Neural cell (in vitro differentiated cells): ENCODE measurements at regions not wholly inside any gene's neighbourhood (a gene's known extent, or its start where the extent isn't known, plus 50 kb on each side); places are given as distances from the start of the nearest gene placed in this dataset.

Source experiments
- H2AFZ ChIP-seq: fragments of 200-600, 300-800 bp; sonication (generic), shearing (Covaris generic); 2 replicates; pipeline ENCODE4 v1.6.0; 2014; ENCODE audit warnings: low read depth, mild to moderate bottlenecking, antibody characterized with exemption, low read length, moderate library complexity
- H3F3A ChIP-seq: fragments of 200-600 bp; shearing (Covaris generic); 2 replicates; pipeline ENCODE4 v1.6.1; 2016; ENCODE audit warnings: mild to moderate bottlenecking, moderate library complexity, mixed read lengths, antibody characterized with exemption, low read length; ENCODE audit not compliant: insufficient read depth, poor library complexity, severe bottlenecking
- H3K27ac ChIP-seq: fragments of 200-600, 300-800 bp; sonication (generic), shearing (Covaris generic); 2 replicates; pipeline ENCODE4 v1.5.1; 2014; ENCODE audit warnings: mild to moderate bottlenecking, low read length, moderate library complexity
- H3K27me3 ChIP-seq: fragments of 300-800, 200-600 bp; sonication (generic), shearing (Covaris generic); 2 replicates; pipeline ENCODE4 v1.6.0; 2014; ENCODE audit warnings: mild to moderate bottlenecking, low read depth, low read length, moderate library complexity; ENCODE audit not compliant: insufficient read depth
- H3K36me3 ChIP-seq: fragments of 300-800, 200-600 bp; sonication (generic), shearing (Covaris generic); 2 replicates; pipeline ENCODE4 v1.5.1; 2014; ENCODE audit warnings: mild to moderate bottlenecking, antibody characterized with exemption, low read length, moderate library complexity; ENCODE audit not compliant: insufficient read depth
- H3K4me2 ChIP-seq: fragments of 300-800, 200-600 bp; sonication (generic), shearing (Covaris generic); 2 replicates; pipeline ENCODE4 v1.6.0; 2014; ENCODE audit warnings: mild to moderate bottlenecking, low read length
- H3K4me3 ChIP-seq: fragments of 300-800, 200-600 bp; sonication (generic), shearing (Covaris generic); 2 replicates; pipeline ENCODE4 v1.5.1; 2014; ENCODE audit warnings: mild to moderate bottlenecking, low read length, moderate library complexity
- H3K79me2 ChIP-seq: fragments of 200-600 bp; shearing (Covaris generic); replicated peaks from 2 replicates; pipeline ENCODE4 v1.6.0; 2014; ENCODE audit warnings: mild to moderate bottlenecking, low read length, moderate library complexity; ENCODE audit not compliant: insufficient read depth
- H3K9ac ChIP-seq: fragments of 300-800, 200-600 bp; sonication (generic), shearing (Covaris generic); 2 replicates; pipeline ENCODE4 v1.6.1; 2016; ENCODE audit warnings: mild to moderate bottlenecking, low read length, mixed read lengths
- H3K9me2 ChIP-seq: fragments of 200-600 bp; shearing (Covaris generic); 2 replicates; pipeline ENCODE4 v1.6.1; 2016; ENCODE audit warnings: mild to moderate bottlenecking, low read length, mixed read lengths; ENCODE audit not compliant: insufficient read depth
- H3K9me3 ChIP-seq: fragments of 200-600, 300-800 bp; sonication (generic), shearing (Covaris generic); 2 replicates; pipeline ENCODE4 v1.6.1; 2016; ENCODE audit warnings: mild to moderate bottlenecking, mixed run types, low read length, moderate library complexity, mixed read lengths
- H4K20me1 ChIP-seq: fragments of 200-600 bp; shearing (Covaris generic); 2 replicates; pipeline ENCODE4 v1.6.1; 2016; ENCODE audit warnings: mild to moderate bottlenecking, mixed run types; ENCODE audit not compliant: insufficient read depth
- EP300 ChIP-seq: fragments of 450-650 bp; conservative IDR thresholded peaks from 2 replicates; pipeline ENCODE4 v1.6.1; 2014; ENCODE audit warnings: antibody characterized with exemption, mild to moderate bottlenecking, moderate library complexity; ENCODE audit not compliant: poor library complexity, severe bottlenecking
- EZH2 ChIP-seq: fragments of 200-600, 300-800 bp; shearing (Covaris generic), sonication (generic); IDR thresholded peaks from 2 replicates; pipeline ENCODE4 v1.6.1; 2014; ENCODE audit warnings: antibody characterized with exemption, low read length, borderline replicate concordance, mild to moderate bottlenecking; ENCODE audit not compliant: insufficient read depth, poor library complexity, severe bottlenecking
- MXI1 ChIP-seq: fragments of 450-650 bp; conservative IDR thresholded peaks from 2 replicates; pipeline ENCODE4 v1.6.1; 2014; ENCODE audit warnings: antibody characterized with exemption, mild to moderate bottlenecking; ENCODE audit not compliant: poor library complexity, severe bottlenecking
- POLR2AphosphoS5 ChIP-seq: IDR thresholded peaks from 2 replicates; pipeline ENCODE4 v1.6.1; 2012
- RAD21 ChIP-seq: fragments of 450-650 bp; conservative IDR thresholded peaks from 2 replicates; pipeline ENCODE4 v1.6.1; 2014; ENCODE audit warnings: antibody characterized with exemption, mild to moderate bottlenecking, moderate library complexity
- SMC3 ChIP-seq: fragments of 450-650 bp; conservative IDR thresholded peaks from 2 replicates; pipeline ENCODE4 v1.6.1; 2014; ENCODE audit warnings: antibody characterized with exemption, mild to moderate bottlenecking, moderate library complexity; ENCODE audit not compliant: poor library complexity
- TAF1 ChIP-seq: IDR thresholded peaks from 2 replicates; pipeline ENCODE4 v1.6.1; 2012; ENCODE audit warnings: low read depth
- TF ChIP-seq, protein P1 (sequence below): fragments of 450-650 bp; IDR thresholded peaks from 2 replicates; pipeline ENCODE4 v1.5.1; 2014; ENCODE audit warnings: antibody characterized with exemption, mild to moderate bottlenecking, moderate library complexity; ENCODE audit not compliant: poor library complexity, severe bottlenecking
- TF ChIP-seq, protein P2 (sequence below): IDR thresholded peaks from 2 replicates; pipeline ENCODE4 v1.6.1; 2012; ENCODE audit warnings: borderline replicate concordance

DNA sequence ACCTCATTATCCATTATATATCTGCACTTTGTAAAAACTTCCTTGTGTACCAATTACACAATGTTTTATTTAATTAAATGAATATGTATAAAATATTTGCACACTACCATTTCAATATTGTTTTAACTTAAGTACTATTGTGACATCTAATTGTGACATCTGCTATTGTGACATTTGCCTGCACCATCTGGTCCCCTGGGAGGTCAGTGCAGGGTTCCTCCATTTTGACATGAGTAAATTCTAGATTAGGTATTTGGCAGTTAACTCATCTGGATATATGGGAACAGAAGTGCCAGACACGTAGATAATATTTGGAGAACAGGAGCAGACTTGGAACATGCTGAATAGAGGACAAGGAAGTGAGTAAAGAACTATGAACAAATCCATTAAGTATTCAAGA lies 332.1 kb downstream of the VGLL3 start:
- no peak overlapping the region for H2AFZ ChIP-seq
- H3F3A ChIP-seq = no peaks in the 10 kb centered on the region
- no peak overlapping the region for H3K4me2 ChIP-seq
- H3K27ac ChIP-seq = no peak overlapping the region
- no peaks in the 10 kb centered on the region for H3K27me3 ChIP-seq
- H3K79me2 ChIP-seq = no peaks in the 10 kb centered on the region
- TF ChIP-seq POLR2AphosphoS5 (no peak), EZH2 (no peak), RAD21 (no peak), MXI1 (no peak), SMC3 (no peak), TAF1 (no peak), EP300 (no peak)
- TF ChIP-seq, protein P1, sequence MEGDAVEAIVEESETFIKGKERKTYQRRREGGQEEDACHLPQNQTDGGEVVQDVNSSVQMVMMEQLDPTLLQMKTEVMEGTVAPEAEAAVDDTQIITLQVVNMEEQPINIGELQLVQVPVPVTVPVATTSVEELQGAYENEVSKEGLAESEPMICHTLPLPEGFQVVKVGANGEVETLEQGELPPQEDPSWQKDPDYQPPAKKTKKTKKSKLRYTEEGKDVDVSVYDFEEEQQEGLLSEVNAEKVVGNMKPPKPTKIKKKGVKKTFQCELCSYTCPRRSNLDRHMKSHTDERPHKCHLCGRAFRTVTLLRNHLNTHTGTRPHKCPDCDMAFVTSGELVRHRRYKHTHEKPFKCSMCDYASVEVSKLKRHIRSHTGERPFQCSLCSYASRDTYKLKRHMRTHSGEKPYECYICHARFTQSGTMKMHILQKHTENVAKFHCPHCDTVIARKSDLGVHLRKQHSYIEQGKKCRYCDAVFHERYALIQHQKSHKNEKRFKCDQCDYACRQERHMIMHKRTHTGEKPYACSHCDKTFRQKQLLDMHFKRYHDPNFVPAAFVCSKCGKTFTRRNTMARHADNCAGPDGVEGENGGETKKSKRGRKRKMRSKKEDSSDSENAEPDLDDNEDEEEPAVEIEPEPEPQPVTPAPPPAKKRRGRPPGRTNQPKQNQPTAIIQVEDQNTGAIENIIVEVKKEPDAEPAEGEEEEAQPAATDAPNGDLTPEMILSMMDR = no peak
- TF ChIP-seq, protein P2, sequence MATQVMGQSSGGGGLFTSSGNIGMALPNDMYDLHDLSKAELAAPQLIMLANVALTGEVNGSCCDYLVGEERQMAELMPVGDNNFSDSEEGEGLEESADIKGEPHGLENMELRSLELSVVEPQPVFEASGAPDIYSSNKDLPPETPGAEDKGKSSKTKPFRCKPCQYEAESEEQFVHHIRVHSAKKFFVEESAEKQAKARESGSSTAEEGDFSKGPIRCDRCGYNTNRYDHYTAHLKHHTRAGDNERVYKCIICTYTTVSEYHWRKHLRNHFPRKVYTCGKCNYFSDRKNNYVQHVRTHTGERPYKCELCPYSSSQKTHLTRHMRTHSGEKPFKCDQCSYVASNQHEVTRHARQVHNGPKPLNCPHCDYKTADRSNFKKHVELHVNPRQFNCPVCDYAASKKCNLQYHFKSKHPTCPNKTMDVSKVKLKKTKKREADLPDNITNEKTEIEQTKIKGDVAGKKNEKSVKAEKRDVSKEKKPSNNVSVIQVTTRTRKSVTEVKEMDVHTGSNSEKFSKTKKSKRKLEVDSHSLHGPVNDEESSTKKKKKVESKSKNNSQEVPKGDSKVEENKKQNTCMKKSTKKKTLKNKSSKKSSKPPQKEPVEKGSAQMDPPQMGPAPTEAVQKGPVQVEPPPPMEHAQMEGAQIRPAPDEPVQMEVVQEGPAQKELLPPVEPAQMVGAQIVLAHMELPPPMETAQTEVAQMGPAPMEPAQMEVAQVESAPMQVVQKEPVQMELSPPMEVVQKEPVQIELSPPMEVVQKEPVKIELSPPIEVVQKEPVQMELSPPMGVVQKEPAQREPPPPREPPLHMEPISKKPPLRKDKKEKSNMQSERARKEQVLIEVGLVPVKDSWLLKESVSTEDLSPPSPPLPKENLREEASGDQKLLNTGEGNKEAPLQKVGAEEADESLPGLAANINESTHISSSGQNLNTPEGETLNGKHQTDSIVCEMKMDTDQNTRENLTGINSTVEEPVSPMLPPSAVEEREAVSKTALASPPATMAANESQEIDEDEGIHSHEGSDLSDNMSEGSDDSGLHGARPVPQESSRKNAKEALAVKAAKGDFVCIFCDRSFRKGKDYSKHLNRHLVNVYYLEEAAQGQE = no peak
- no peaks in the 10 kb centered on the region for H3K9me2 ChIP-seq
- H3K4me3 ChIP-seq = no peak overlapping the region
- no peaks in the 10 kb centered on the region for H3K36me3 ChIP-seq
- no peak overlapping the region for H3K9ac ChIP-seq
- no peaks in the 10 kb centered on the region for H3K9me3 ChIP-seq
- no peaks in the 10 kb centered on the region for H4K20me1 ChIP-seq

DNA sequence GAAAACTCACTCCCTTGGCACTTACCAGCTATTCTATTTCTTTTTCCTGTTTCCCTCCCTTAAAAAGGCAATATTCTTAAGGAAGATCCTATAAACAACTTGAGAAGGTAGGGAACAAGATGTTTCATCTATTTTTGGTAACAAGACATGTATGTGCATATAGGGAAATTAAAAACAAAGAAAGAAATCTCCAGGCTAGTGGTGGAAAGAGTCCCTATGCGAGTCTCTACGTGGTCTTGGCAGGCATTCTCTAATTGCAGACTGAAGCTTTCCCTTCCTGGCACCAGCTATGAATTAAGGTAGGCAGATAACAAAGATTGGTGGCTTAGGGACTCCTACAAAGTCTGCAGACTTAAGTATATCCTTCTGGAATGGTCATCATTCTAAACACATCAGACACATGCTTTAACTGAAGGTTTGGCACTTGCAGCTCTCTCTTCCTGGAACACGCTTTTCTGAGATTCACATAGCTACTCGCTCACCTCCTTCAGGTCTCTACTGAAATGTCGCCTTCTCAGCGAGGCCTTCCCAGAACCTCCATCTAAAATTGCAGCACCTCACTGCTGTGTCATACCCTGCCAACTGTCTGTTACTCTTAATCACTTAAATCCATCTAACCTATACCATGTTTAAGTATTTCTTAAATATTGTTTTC lies 336.0 kb downstream of the VGLL3 start:
- H3F3A ChIP-seq = no peaks in the 10 kb centered on the region
- H3K27ac ChIP-seq = no peak overlapping the region
- no peaks in the 10 kb centered on the region for H3K79me2 ChIP-seq
- H3K27me3 ChIP-seq = no peaks in the 10 kb centered on the region
- H3K36me3 ChIP-seq = no peaks in the 10 kb centered on the region
- no peak overlapping the region for H3K4me3 ChIP-seq
- no peak overlapping the region for H3K9ac ChIP-seq
- H4K20me1 ChIP-seq = no peaks in the 10 kb centered on the region
- no peak overlapping the region for H2AFZ ChIP-seq
- no peaks in the 10 kb centered on the region for H3K9me2 ChIP-seq
- no peaks in the 10 kb centered on the region for H3K9me3 ChIP-seq
- H3K4me2 ChIP-seq = no peak overlapping the region
- TF ChIP-seq POLR2AphosphoS5 = no peak
- no peak for TF ChIP-seq TAF1
- no peak for TF ChIP-seq RAD21
- TF ChIP-seq, protein P2 = no peak
- TF ChIP-seq EP300 = no peak
- TF ChIP-seq EZH2 = no peak
- TF ChIP-seq SMC3 = no peak
- TF ChIP-seq, protein P1 = no peak
- no peak for TF ChIP-seq MXI1
